ENCODE measurements at regions not wholly inside any gene's neighbourhood (a gene's known extent, or its start where the extent isn't known, plus 50 kb on each side); places are given as distances from the start of the nearest gene placed in this dataset.

DNA sequence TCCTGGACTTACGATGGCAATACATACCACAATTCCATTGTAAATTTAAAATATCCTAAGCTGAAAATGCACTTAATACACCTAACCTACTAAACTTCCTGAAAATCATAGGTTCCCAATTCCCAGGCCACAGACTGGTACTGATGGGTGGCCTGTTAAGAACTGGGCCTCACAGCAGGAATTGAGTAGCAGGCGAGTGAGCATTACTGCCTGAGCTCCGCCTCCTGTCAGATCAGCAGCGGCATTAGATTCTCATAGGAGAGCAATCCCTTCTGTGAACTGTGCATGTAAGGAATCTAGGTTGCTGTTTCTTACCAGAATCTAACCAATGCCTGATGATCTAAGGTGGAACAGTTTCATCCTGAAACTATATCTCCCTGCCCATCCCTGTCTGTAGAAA is 1670.2 kb upstream of the PCDH20 start:
- TF ChIP-seq, protein P1, sequence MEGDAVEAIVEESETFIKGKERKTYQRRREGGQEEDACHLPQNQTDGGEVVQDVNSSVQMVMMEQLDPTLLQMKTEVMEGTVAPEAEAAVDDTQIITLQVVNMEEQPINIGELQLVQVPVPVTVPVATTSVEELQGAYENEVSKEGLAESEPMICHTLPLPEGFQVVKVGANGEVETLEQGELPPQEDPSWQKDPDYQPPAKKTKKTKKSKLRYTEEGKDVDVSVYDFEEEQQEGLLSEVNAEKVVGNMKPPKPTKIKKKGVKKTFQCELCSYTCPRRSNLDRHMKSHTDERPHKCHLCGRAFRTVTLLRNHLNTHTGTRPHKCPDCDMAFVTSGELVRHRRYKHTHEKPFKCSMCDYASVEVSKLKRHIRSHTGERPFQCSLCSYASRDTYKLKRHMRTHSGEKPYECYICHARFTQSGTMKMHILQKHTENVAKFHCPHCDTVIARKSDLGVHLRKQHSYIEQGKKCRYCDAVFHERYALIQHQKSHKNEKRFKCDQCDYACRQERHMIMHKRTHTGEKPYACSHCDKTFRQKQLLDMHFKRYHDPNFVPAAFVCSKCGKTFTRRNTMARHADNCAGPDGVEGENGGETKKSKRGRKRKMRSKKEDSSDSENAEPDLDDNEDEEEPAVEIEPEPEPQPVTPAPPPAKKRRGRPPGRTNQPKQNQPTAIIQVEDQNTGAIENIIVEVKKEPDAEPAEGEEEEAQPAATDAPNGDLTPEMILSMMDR (conservative IDR thresholded peaks at IDR 0.05), result no peak
- no peak overlapping the region for H3K27ac ChIP-seq

DNA sequence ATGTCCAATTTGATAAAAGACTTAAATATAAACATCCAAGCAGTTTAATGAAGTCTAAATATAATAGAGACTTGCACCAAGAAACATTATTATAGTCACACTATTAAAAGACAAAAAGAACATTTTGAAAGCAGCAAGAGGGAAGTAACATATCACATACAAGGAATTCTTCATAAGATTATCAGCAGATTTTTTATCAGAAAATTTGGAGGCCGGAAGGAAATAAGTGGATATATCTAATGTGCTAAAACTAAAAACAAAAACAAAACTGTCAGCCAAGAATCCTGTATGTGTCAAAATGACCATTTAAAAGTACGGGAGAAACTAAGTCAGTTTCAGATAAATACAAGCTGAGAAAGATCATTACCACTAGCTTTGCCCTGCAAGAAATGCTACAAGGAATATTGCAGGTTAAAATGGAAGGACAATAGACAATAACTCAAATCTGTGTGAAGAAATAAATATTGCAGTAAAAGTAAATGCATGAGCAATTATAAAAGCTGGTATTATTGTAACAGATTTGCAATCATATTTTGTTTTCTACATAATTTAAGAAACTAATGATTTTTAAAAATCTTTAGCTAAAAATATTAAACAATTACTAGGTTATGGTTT is 1665.9 kb upstream of the PCDH20 start:
- TF ChIP-seq, protein P1 (conservative IDR thresholded peaks at IDR 0.05), result no peak

DNA sequence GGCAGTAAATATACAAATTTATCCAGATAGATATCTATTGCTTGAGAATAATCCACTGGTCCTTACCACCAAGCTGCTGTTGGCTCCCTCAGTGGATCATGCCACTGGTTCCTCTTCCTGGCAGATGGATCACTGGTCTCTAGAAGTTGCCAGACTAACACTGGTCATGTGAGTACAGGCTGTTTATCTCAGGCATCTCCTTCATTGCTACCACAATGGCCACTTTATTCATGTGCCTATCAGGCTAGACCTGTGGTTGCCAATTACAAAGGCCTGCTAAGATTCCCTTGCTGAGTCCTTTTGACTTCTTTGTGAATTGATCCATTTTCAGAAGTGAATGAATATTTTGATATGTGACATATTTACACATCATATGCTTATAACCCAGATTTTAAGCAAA is 1659.5 kb upstream of the PCDH20 start:
- H3K27ac ChIP-seq, result no peak overlapping the region
- TF ChIP-seq, protein P1 (conservative IDR thresholded peaks at IDR 0.05), result no peak

More for the DNA sequence above, 1665.9 kb upstream of the PCDH20 start:
- no peak overlapping the region for H3K27ac ChIP-seq

DNA sequence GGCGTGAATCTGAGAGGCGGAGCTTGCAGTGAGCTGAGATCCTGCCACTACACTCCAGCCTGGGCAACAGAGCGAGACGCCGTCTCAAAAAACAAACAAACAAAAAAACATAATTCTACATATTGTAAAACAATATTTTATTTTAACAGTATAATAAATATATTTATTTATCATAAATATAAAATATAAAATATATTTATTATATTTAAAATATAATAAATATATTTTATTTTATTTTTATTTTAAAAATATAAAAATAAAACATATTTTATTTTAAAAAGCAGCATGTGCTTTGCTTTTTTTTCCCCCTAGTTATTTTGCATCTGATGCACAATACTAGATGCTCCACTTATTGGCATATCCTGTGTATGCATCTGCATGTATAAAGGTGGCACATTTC is 1634.6 kb upstream of the PCDH20 start:
- no peak overlapping the region for H3K27ac ChIP-seq
- TF ChIP-seq, protein P1 (conservative IDR thresholded peaks at IDR 0.05), result no peak

DNA sequence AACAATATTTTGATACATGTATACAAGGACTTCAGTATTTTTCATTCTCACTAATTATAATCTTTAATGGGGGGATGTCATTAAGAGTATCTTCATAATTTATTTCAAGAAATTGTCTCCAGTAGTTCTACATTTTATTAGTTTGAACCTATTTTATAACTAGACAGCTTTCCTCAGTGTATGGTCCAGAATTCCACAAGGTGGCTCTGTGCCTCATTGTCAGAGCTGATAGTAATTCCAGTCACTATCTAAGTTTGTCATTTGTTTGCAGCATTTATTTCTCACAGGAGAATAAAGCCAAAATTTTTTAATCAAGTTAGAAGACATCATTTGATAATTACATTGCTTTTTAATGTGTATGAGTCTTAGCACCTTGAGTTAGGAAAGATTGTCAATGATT is 1633.0 kb upstream of the PCDH20 start:
- TF ChIP-seq, protein P1 (conservative IDR thresholded peaks at IDR 0.05), result peak; percentile 70
- H3K27ac ChIP-seq, result no peak overlapping the region

DNA sequence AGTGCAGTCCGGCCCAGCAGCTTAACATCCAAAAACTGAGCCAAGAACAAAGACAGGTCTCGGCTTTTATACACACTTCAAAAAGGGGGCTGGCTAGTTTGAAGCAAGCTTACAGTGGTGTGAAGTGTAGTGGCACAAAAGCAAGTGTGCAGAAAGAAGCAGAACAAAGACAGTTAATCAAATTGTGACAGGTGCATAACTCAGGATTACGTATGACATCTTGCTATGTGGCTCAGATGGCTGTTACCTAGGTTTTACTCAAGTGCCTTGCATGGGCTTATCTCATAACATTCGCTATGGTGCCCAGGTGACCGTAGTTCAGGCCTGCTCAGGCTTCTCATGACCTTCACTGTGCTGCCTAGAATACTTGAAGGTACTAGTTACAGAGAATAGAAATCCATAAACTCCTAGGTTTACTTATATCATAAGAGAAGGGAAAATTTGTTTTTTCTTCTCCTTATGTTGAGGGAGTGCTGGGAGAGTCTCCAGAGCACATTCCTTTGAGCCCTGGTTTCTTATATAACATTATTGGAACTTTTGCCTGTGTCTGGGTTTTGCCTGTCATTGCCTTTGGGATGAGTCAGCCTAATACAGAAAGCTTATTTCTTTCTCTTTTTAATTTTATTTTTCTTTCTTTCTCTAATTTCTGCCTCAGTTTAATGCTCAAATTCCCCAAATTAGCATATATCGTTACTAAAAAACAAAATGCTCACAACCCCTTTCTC is 1629.1 kb upstream of the PCDH20 start:
- TF ChIP-seq, protein P1 (conservative IDR thresholded peaks at IDR 0.05), result no peak
- H3K27ac ChIP-seq, result no peak overlapping the region

DNA sequence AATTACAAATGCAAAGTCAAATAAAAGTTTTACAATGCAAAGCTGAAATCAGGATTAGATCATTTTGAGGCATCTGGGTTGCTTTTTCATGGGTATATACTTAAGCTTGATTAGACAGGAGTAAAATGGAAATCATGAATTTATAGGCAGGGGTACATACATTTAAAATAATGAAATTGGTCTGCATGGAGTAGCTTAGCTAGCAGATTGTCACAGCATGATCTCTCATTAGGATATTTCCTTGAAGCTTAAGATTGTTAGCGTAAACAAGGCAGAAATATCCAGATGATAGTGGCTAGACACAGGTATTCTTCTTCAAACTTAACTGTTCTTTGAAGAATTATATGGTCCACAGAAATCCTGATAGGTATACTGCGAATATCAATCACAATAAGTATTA is 1627.0 kb upstream of the PCDH20 start:
- TF ChIP-seq, protein P1 (conservative IDR thresholded peaks at IDR 0.05), result no peak

More for the DNA sequence above, 1627.0 kb upstream of the PCDH20 start:
- no peak overlapping the region for H3K27ac ChIP-seq
